Effector memory CD4-positive, alpha-beta T cell (primary cell): ENCODE measurements at regions not wholly inside any gene's neighbourhood (a gene's known extent, or its start where the extent isn't known, plus 50 kb on each side); places are given as distances from the start of the nearest gene placed in this dataset.

ENCODE experiments used
- DNase-seq, 3 donors: peaks; one replicate each; pipeline ENCODE4 v3.0.0-alpha.2; 2020
- H3K27ac ChIP-seq: 2 replicates; pipeline ENCODE4 v1.7.0; 2013; ENCODE audit warnings: mild to moderate bottlenecking, low read length, moderate library complexity; ENCODE audit not compliant: insufficient read depth, poor library complexity, severe bottlenecking
- H3K27me3 ChIP-seq: replicated peaks from 2 replicates; pipeline ENCODE4 v1.7.0; 2013; ENCODE audit warnings: mild to moderate bottlenecking, low read length; ENCODE audit not compliant: insufficient read depth, control insufficient read depth, poor library complexity, severe bottlenecking
- H3K36me3 ChIP-seq: 2 replicates; pipeline ENCODE4 v1.7.0; 2013; ENCODE audit warnings: mild to moderate bottlenecking, low read length, moderate library complexity; ENCODE audit not compliant: control insufficient read depth, insufficient read depth
- H3K4me1 ChIP-seq: 2 replicates; pipeline ENCODE4 v1.7.0; 2013; ENCODE audit warnings: low read length, mild to moderate bottlenecking; ENCODE audit not compliant: control insufficient read depth, insufficient read depth, poor library complexity, severe bottlenecking
- H3K4me3 ChIP-seq: 2 replicates; pipeline ENCODE4 v1.7.0; 2013; ENCODE audit warnings: low read length, low read depth, mild to moderate bottlenecking; ENCODE audit not compliant: insufficient read depth, poor library complexity, severe bottlenecking
- H3K9me3 ChIP-seq: 2 replicates; pipeline ENCODE4 v1.7.0; 2013; ENCODE audit warnings: mild to moderate bottlenecking, low read length, moderate library complexity; ENCODE audit not compliant: control insufficient read depth

- Histone ChIP-seq H3K27me3 (no peaks in the 10 kb centered on the region), H3K4me3 (no peak overlapping the region), H3K36me3 (no peaks in the 10 kb centered on the region), H3K27ac (no peak overlapping the region), H3K4me1 (peaks cover 4% of the 10 kb centered on the region), H3K9me3 (no peaks in the 10 kb centered on the region)
- DNase-seq, result no peak
These were observed 261.7 kb downstream of the CHRM3 start for GRCh38 chr1:239647964-239648632.

GRCh38 chr1:239655023-239655422 is 268.7 kb downstream of the CHRM3 start:
- H3K36me3 ChIP-seq, result no peaks in the 10 kb centered on the region
- H3K27me3 ChIP-seq, result no peaks in the 10 kb centered on the region
- H3K9me3 ChIP-seq, result no peaks in the 10 kb centered on the region
- no peak for DNase-seq
- no peak overlapping the region for H3K4me3 ChIP-seq
- no peaks in the 10 kb centered on the region for H3K4me1 ChIP-seq
- H3K27ac ChIP-seq, result no peak overlapping the region

GRCh38 chr1:239657291-239657690 is 270.9 kb downstream of the CHRM3 start:
- H3K27ac ChIP-seq, result no peak overlapping the region
- no peaks in the 10 kb centered on the region for H3K9me3 ChIP-seq
- H3K4me1 ChIP-seq, result no peaks in the 10 kb centered on the region
- H3K4me3 ChIP-seq, result no peak overlapping the region
- DNase-seq, result no peak
- no peaks in the 10 kb centered on the region for H3K36me3 ChIP-seq
- H3K27me3 ChIP-seq, result no peaks in the 10 kb centered on the region

GRCh38 chr1:239662950-239663349 is 276.6 kb downstream of the CHRM3 start:
- Histone ChIP-seq H3K36me3 (no peaks in the 10 kb centered on the region), H3K9me3 (no peaks in the 10 kb centered on the region), H3K27ac (no peak overlapping the region), H3K4me3 (no peak overlapping the region), H3K27me3 (no peaks in the 10 kb centered on the region), H3K4me1 (no peaks in the 10 kb centered on the region)
- no peak for DNase-seq

- Histone ChIP-seq H3K9me3 (no peaks in the 10 kb centered on the region), H3K4me1 (no peaks in the 10 kb centered on the region), H3K36me3 (no peaks in the 10 kb centered on the region), H3K27ac (no peak overlapping the region), H3K4me3 (no peak overlapping the region), H3K27me3 (no peaks in the 10 kb centered on the region)
- no peak for DNase-seq
These were observed 285.9 kb downstream of the CHRM3 start for GRCh38 chr1:239672256-239672655.

- DNase-seq, result no peak
- Histone ChIP-seq H3K4me3 (no peak overlapping the region), H3K36me3 (no peaks in the 10 kb centered on the region), H3K27ac (no peak overlapping the region), H3K4me1 (no peaks in the 10 kb centered on the region), H3K9me3 (no peaks in the 10 kb centered on the region), H3K27me3 (no peaks in the 10 kb centered on the region)
These were observed 289.4 kb downstream of the CHRM3 start for GRCh38 chr1:239675735-239676134.

- Histone ChIP-seq H3K9me3 (no peaks in the 10 kb centered on the region), H3K4me1 (no peaks in the 10 kb centered on the region), H3K27me3 (no peaks in the 10 kb centered on the region), H3K27ac (no peak overlapping the region), H3K36me3 (no peaks in the 10 kb centered on the region), H3K4me3 (no peak overlapping the region)
- DNase-seq, result no peak
These were observed 290.3 kb downstream of the CHRM3 start for GRCh38 chr1:239676522-239677273.

GRCh38 chr1:239677362-239677761 is 291.0 kb downstream of the CHRM3 start:
- Histone ChIP-seq H3K36me3 (no peaks in the 10 kb centered on the region), H3K4me3 (no peak overlapping the region), H3K27me3 (no peaks in the 10 kb centered on the region), H3K4me1 (no peaks in the 10 kb centered on the region), H3K9me3 (no peaks in the 10 kb centered on the region), H3K27ac (no peak overlapping the region)
- no peak for DNase-seq

GRCh38 chr1:239678181-239678580 is 291.8 kb downstream of the CHRM3 start:
- H3K27me3 ChIP-seq, result no peaks in the 10 kb centered on the region
- no peaks in the 10 kb centered on the region for H3K9me3 ChIP-seq
- no peak overlapping the region for H3K27ac ChIP-seq
- H3K36me3 ChIP-seq, result no peaks in the 10 kb centered on the region
- DNase-seq, result no peak
- no peak overlapping the region for H3K4me3 ChIP-seq
- no peaks in the 10 kb centered on the region for H3K4me1 ChIP-seq

- no peak overlapping the region for H3K27ac ChIP-seq
- DNase-seq, result no peak
- no peaks in the 10 kb centered on the region for H3K9me3 ChIP-seq
- H3K4me3 ChIP-seq, result no peak overlapping the region
- no peaks in the 10 kb centered on the region for H3K27me3 ChIP-seq
- H3K36me3 ChIP-seq, result no peaks in the 10 kb centered on the region
- H3K4me1 ChIP-seq, result no peaks in the 10 kb centered on the region
These were observed 295.7 kb downstream of the CHRM3 start for GRCh38 chr1:239682046-239682445.
